ENCODE measurements at regions not wholly inside any gene's neighbourhood (a gene's known extent, or its start where the extent isn't known, plus 50 kb on each side); places are given as distances from the start of the nearest gene placed in this dataset.

- 32% methylated on average over 3 of the region's 3 CpGs for WGBS (ENCODE audit: low lambda C conversion rate)
- Histone ChIP-seq H3K9me2 (no peaks in the 10 kb centered on the region), H2AFZ (ENCODE audit: low read depth) (no peak overlapping the region), H3K4me3 (ENCODE audit: low read depth in 2 of 2, low read length in 1 of 2) (no peak overlapping the region), H3K9ac (no peak overlapping the region), H3K27me3 (ENCODE audit: insufficient read depth) (no peaks in the 10 kb centered on the region), H3K79me2 (ENCODE audit: insufficient read depth) (no peaks in the 10 kb centered on the region), H3K36me3 (replicated peaks in 1 of 2; ENCODE audit: control insufficient read depth in 1 of 2, insufficient read depth in 2 of 2, low read length in 1 of 2) (no peaks in the 10 kb centered on the region), H3F3A (replicated peaks; ENCODE audit: insufficient read depth) (no peaks in the 10 kb centered on the region), H3K4me1 (ENCODE audit: control insufficient read depth in 1 of 2, insufficient read depth in 2 of 2, low read depth in 1 of 2, low read length in 1 of 2) (no peaks in the 10 kb centered on the region), H4K20me1 (ENCODE audit: insufficient read depth) (no peaks in the 10 kb centered on the region), H3K4me2 (no peak overlapping the region), H3K27ac (ENCODE audit: low read depth in 2 of 2, low read length in 1 of 2) (no peak overlapping the region), H3K9me3 (no peaks in the 10 kb centered on the region)
- ChIA-PET CTCF (no interaction called here), POLR2A (no interaction called here)
- no peak for TF ChIP-seq REST (IDR thresholded peaks at IDR 0.05; ENCODE audit: low read depth, low read length)
- no peak for DNase-seq
Observed at GRCh38 chr6:132244744-132245143, 156.5 kb downstream of the MOXD1 start.

- Histone ChIP-seq H3K9ac (no peak overlapping the region), H4K20me1 (ENCODE audit: insufficient read depth) (no peaks in the 10 kb centered on the region), H3K4me3 (ENCODE audit: low read depth in 2 of 2, low read length in 1 of 2) (no peak overlapping the region), H3K9me3 (no peaks in the 10 kb centered on the region), H3K4me1 (ENCODE audit: control insufficient read depth in 1 of 2, insufficient read depth in 2 of 2, low read depth in 1 of 2, low read length in 1 of 2) (no peaks in the 10 kb centered on the region), H3K79me2 (ENCODE audit: insufficient read depth) (no peaks in the 10 kb centered on the region), H3K36me3 (replicated peaks in 1 of 2; ENCODE audit: control insufficient read depth in 1 of 2, insufficient read depth in 2 of 2, low read length in 1 of 2) (no peaks in the 10 kb centered on the region), H2AFZ (ENCODE audit: low read depth) (no peak overlapping the region), H3K27ac (ENCODE audit: low read depth in 2 of 2, low read length in 1 of 2) (no peak overlapping the region), H3K9me2 (no peaks in the 10 kb centered on the region), H3K4me2 (no peak overlapping the region), H3F3A (replicated peaks; ENCODE audit: insufficient read depth) (no peaks in the 10 kb centered on the region), H3K27me3 (ENCODE audit: insufficient read depth) (no peaks in the 10 kb centered on the region)
- no peak for TF ChIP-seq SIN3A (IDR thresholded peaks at IDR 0.05; ENCODE audit: borderline replicate concordance, low read depth, low read length)
- no peak for TF ChIP-seq TEAD4 (IDR thresholded peaks at IDR 0.05; ENCODE audit: borderline replicate concordance, insufficient read depth)
- TF ChIP-seq CTCF (IDR thresholded peaks at IDR 0.05): no peak
- TF ChIP-seq TAF1 (IDR thresholded peaks at IDR 0.05; ENCODE audit: borderline replicate concordance, low read depth, low read length): no peak
- no peak for TF ChIP-seq POLR2AphosphoS5 (IDR thresholded peaks at IDR 0.05; ENCODE audit: low read depth, low read length)
- no peak for TF ChIP-seq NFIC (IDR thresholded peaks at IDR 0.05; ENCODE audit: borderline replicate concordance)
- TF ChIP-seq MAX (IDR thresholded peaks at IDR 0.05; ENCODE audit: low read depth): no peak
- TF ChIP-seq MXI1 (IDR thresholded peaks at IDR 0.05; ENCODE audit: low read depth, low read length): no peak
- no peak for DNase-seq
- ChIA-PET CTCF (no interaction called here), POLR2A (no interaction called here)
- WGBS (ENCODE audit: low lambda C conversion rate): 4% methylated on average over 3 of the region's 3 CpGs
Observed at GRCh38 chr6:132236744-132237143, 164.5 kb downstream of the MOXD1 start.

Data from SK-N-SH (cell line).